Astrocyte (in vitro differentiated cells and primary cell): ENCODE measurements at regions not wholly inside any gene's neighbourhood (a gene's known extent, or its start where the extent isn't known, plus 50 kb on each side); places are given as distances from the start of the nearest gene placed in this dataset.

Source experiments
- DNase-seq: peaks from one replicate; pipeline ENCODE4 v3.0.0-alpha.2; 2010; ENCODE audit warnings: low read depth
- FAIRE-seq: peaks from 2 replicates; lab custom pipeline; 2011; peaks lifted over from hg19 to GRCh38; lab: Jason Lieb, UNC
- H2AFZ ChIP-seq: 2 replicates; pipeline ENCODE4 v1.6.0; 2012; ENCODE audit warnings: low read depth, low read length, inconsistent platforms
- H3K27ac ChIP-seq: 2 replicates; pipeline ENCODE4 v1.5.1; 2011; ENCODE audit warnings: low read depth, low read length, inconsistent platforms
- H3K27me3 ChIP-seq: 2 replicates; pipeline ENCODE4 v1.6.0; 2011; ENCODE audit warnings: low read length, inconsistent platforms; ENCODE audit not compliant: insufficient read depth
- H3K36me3 ChIP-seq: 2 replicates; pipeline ENCODE4 v1.5.1; 2011; ENCODE audit warnings: low read length, inconsistent platforms; ENCODE audit not compliant: insufficient read depth
- H3K4me1 ChIP-seq: 2 replicates; pipeline ENCODE4 v1.5.1; 2011; ENCODE audit warnings: low read length, inconsistent platforms; ENCODE audit not compliant: insufficient read depth
- H3K4me2 ChIP-seq: 2 replicates; pipeline ENCODE4 v1.6.0; 2012; ENCODE audit warnings: low read length, inconsistent platforms
- H3K4me3 ChIP-seq: 2 replicates; pipeline ENCODE4 v1.5.1; 2011; ENCODE audit warnings: low read depth, mild to moderate bottlenecking, low read length, inconsistent platforms; ENCODE audit not compliant: insufficient read depth
- H3K79me2 ChIP-seq: 2 replicates; pipeline ENCODE4 v1.6.0; 2012; ENCODE audit warnings: mild to moderate bottlenecking, low read length, inconsistent platforms; ENCODE audit not compliant: insufficient read depth
- H3K9ac ChIP-seq: 2 replicates; pipeline ENCODE4 v1.6.0; 2012; ENCODE audit warnings: mild to moderate bottlenecking, low read length, inconsistent platforms
- H3K9me3 ChIP-seq: 2 replicates; pipeline ENCODE4 v1.5.1; 2012; ENCODE audit warnings: low read depth, mild to moderate bottlenecking, low read length, inconsistent platforms; ENCODE audit not compliant: insufficient read depth
- H4K20me1 ChIP-seq: 2 replicates; pipeline ENCODE4 v1.6.0; 2012; ENCODE audit warnings: low read length, inconsistent platforms; ENCODE audit not compliant: insufficient read depth
- H3K27ac Mint-ChIP-seq: one replicate; pipeline ENCODE4 v1.8.0; 2021; ENCODE audit warnings: mild to moderate bottlenecking, mixed read lengths; ENCODE audit not compliant: unreplicated experiment
- H3K27me3 Mint-ChIP-seq: one replicate; pipeline ENCODE4 v1.8.0; 2021; ENCODE audit warnings: low read depth, mixed read lengths; ENCODE audit not compliant: unreplicated experiment
- H3K36me3 Mint-ChIP-seq: one replicate; pipeline ENCODE4 v1.8.0; 2021; ENCODE audit warnings: low read depth, mixed read lengths; ENCODE audit not compliant: unreplicated experiment
- H3K4me1 Mint-ChIP-seq: one replicate; pipeline ENCODE4 v1.8.0; 2021; ENCODE audit warnings: low read depth, mixed read lengths; ENCODE audit not compliant: unreplicated experiment
- H3K4me3 Mint-ChIP-seq: one replicate; pipeline ENCODE4 v1.8.0; 2021; ENCODE audit warnings: mild to moderate bottlenecking, moderate library complexity, mixed read lengths; ENCODE audit not compliant: unreplicated experiment
- H3K9me3 Mint-ChIP-seq: one replicate; pipeline ENCODE4 v1.8.0; 2021; ENCODE audit warnings: mild to moderate bottlenecking, mixed read lengths; ENCODE audit not compliant: unreplicated experiment
- EZH2 ChIP-seq: IDR thresholded peaks from 2 replicates; pipeline ENCODE4 v1.6.1; 2012; ENCODE audit warnings: mild to moderate bottlenecking, low read length, inconsistent platforms; ENCODE audit not compliant: insufficient read depth
- TF ChIP-seq, protein P1 (sequence below): IDR thresholded peaks from 2 replicates; pipeline ENCODE4 v1.5.1; 2011; ENCODE audit warnings: low read depth, mild to moderate bottlenecking, inconsistent platforms, low read length, moderate library complexity; ENCODE audit not compliant: insufficient read depth

DNA sequence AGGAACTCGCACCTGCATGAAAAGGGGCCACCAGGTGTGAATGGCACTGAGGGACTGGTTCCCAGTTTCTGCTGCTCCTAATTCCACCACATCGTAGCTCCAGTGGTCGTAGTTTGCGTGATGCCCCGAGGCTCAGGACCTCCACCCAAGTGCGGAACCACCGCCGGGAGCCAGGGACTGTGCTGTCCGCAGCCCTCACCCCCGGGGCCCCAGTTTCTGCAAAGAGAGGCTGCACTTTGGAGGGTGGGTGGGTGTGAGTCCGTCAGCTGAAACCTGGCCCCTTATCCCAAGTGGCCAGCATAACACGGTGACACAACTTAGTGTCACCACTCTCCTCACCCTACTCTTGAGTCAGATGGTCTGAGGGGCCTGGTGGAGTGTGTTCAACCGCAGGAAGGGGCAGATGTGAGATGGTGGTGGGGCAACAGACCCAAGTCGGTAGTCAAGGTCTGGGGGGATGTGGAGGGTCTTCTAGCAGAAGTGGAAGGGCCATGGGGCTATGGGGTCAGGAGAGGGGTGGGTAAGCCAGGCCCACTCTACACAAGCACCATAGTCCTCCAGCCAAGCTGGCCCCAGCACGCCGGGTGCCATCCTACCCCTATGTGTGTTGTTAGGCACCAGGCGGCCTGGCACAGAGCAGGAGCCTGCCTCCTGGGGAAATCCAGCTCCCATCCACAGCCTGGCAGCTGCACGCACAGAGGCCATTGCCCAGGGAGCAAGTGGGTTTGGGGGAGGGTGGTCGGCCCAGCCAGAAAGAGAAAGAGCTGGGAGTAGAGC lies 1301.6 kb downstream of the UQCRFS1 start:
- Histone ChIP-seq H4K20me1 (no peaks in the 10 kb centered on the region), H3K4me3 (no peak overlapping the region), H3K27me3 (no peaks in the 10 kb centered on the region), H3K9ac (no peak overlapping the region), H3K27ac (no peak overlapping the region), H3K9me3 (peaks cover 8% of the 10 kb centered on the region), H3K79me2 (no peaks in the 10 kb centered on the region), H3K36me3 (no peaks in the 10 kb centered on the region), H3K4me2 (no peak overlapping the region), H2AFZ (no peak overlapping the region), H3K4me1 (no peaks in the 10 kb centered on the region)
- Mint-ChIP-seq H3K4me3 (no peak overlapping the region), H3K27me3 (peaks cover 4% of the 10 kb centered on the region), H3K9me3 (peaks cover 19% of the 10 kb centered on the region), H3K36me3 (no peaks in the 10 kb centered on the region), H3K4me1 (no peaks in the 10 kb centered on the region), H3K27ac (no peak overlapping the region)
- no peak for TF ChIP-seq EZH2
- TF ChIP-seq, protein P1, sequence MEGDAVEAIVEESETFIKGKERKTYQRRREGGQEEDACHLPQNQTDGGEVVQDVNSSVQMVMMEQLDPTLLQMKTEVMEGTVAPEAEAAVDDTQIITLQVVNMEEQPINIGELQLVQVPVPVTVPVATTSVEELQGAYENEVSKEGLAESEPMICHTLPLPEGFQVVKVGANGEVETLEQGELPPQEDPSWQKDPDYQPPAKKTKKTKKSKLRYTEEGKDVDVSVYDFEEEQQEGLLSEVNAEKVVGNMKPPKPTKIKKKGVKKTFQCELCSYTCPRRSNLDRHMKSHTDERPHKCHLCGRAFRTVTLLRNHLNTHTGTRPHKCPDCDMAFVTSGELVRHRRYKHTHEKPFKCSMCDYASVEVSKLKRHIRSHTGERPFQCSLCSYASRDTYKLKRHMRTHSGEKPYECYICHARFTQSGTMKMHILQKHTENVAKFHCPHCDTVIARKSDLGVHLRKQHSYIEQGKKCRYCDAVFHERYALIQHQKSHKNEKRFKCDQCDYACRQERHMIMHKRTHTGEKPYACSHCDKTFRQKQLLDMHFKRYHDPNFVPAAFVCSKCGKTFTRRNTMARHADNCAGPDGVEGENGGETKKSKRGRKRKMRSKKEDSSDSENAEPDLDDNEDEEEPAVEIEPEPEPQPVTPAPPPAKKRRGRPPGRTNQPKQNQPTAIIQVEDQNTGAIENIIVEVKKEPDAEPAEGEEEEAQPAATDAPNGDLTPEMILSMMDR: no peak
- DNase-seq: no peak
- FAIRE-seq: no peak

DNA sequence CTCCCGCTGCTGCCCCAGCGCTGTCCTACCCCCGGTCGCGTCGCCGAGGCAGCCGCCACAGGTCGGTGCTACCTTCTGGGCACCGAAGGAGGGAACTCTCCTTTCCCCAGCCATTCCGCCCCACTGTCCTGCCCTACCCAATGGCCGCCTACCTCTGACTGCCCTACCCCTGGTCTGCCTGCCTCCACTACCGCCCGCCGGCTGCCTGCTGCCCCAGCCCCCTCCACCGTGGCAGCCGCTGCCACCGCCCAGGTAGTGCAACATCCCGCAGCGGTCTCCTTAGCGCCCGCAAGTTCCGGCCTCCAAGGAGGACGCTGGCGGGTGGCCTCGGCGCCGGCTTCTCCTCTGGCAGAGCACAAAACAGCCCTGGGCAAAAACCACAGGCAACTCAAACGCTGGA lies 1303.1 kb downstream of the UQCRFS1 start:
- no peaks in the 10 kb centered on the region for H4K20me1 ChIP-seq
- Mint-ChIP-seq H3K27ac (no peak overlapping the region), H3K4me3 (no peak overlapping the region), H3K9me3 (peaks cover 21% of the 10 kb centered on the region), H3K4me1 (no peaks in the 10 kb centered on the region), H3K36me3 (no peaks in the 10 kb centered on the region), H3K27me3 (peaks cover 4% of the 10 kb centered on the region)
- H3K36me3 ChIP-seq: no peaks in the 10 kb centered on the region
- no peak for FAIRE-seq
- H3K79me2 ChIP-seq: no peaks in the 10 kb centered on the region
- H3K9ac ChIP-seq: no peak overlapping the region
- no peak overlapping the region for H3K4me3 ChIP-seq
- TF ChIP-seq, protein P1: no peak
- no peak for TF ChIP-seq EZH2
- H3K4me2 ChIP-seq: no peak overlapping the region
- no peaks in the 10 kb centered on the region for H3K4me1 ChIP-seq
- H3K27me3 ChIP-seq: no peaks in the 10 kb centered on the region
- no peak for DNase-seq
- no peak overlapping the region for H2AFZ ChIP-seq
- H3K27ac ChIP-seq: no peak overlapping the region
- H3K9me3 ChIP-seq: peaks cover 8% of the 10 kb centered on the region

DNA sequence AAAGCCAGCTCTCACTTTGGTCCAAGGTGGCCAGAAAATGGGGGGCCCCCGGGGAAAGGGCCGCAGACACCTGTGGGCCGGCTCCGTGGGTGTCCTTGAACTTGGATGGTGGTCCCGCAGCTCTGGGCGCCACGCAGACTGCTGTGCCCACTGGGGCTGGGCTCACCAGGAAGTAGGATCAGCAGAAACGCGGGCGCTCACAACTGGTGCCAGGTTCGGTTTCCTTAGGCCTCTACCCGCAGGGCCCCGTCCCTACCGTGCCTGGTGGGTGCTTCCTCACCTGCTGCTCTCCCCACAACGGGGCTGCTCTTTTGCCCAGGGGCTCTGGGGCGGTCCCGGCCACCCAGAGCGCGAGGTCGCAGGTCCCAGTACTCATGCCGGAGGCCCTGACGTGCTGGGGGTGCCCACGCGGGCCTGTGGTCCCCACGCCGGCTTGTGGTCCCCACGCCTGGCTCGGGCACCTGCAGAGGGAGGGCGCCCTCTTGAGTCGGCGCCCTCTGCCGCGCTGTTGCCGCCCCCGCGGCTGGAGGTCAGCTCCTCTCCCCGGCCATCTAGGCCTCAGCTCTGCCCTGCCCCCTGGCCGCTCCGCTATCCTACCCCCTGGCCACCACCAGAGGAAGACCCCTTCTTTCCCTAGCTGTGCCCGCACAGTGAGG lies 1303.6 kb downstream of the UQCRFS1 start:
- no peak overlapping the region for H2AFZ ChIP-seq
- no peak overlapping the region for H3K4me3 ChIP-seq
- DNase-seq: no peak
- H3K4me1 Mint-ChIP-seq: no peaks in the 10 kb centered on the region
- no peaks in the 10 kb centered on the region for H3K27me3 ChIP-seq
- peaks cover 8% of the 10 kb centered on the region for H3K9me3 ChIP-seq
- no peaks in the 10 kb centered on the region for H4K20me1 ChIP-seq
- H3K36me3 ChIP-seq: no peaks in the 10 kb centered on the region
- no peak for TF ChIP-seq EZH2
- TF ChIP-seq, protein P1: no peak
- H3K27me3 Mint-ChIP-seq: peaks cover 6% of the 10 kb centered on the region
- H3K27ac Mint-ChIP-seq: no peak overlapping the region
- H3K79me2 ChIP-seq: no peaks in the 10 kb centered on the region
- H3K4me3 Mint-ChIP-seq: no peak overlapping the region
- H3K9ac ChIP-seq: no peak overlapping the region
- peaks cover 21% of the 10 kb centered on the region for H3K9me3 Mint-ChIP-seq
- FAIRE-seq: no peak
- no peak overlapping the region for H3K4me2 ChIP-seq
- H3K36me3 Mint-ChIP-seq: no peaks in the 10 kb centered on the region
- H3K4me1 ChIP-seq: no peaks in the 10 kb centered on the region
- H3K27ac ChIP-seq: no peak overlapping the region
